ENCODE measurements at regions not wholly inside any gene's neighbourhood (a gene's known extent, or its start where the extent isn't known, plus 50 kb on each side); places are given as distances from the start of the nearest gene placed in this dataset.

GRCh38 chr9:1429297-1429696 lies 379.1 kb downstream of the DMRT2 start:
- peak in 2 of 5 experiments; percentile 21 to 22 for TF ChIP-seq CTCF (IDR thresholded peaks at IDR 0.05 in 4 of 5, conservative IDR thresholded peaks at IDR 0.05 in 1 of 5)
- no peak for TF ChIP-seq POLR2A (IDR thresholded peaks at IDR 0.05)
